Keratinocyte (primary cell): ENCODE measurements at regions not wholly inside any gene's neighbourhood (a gene's known extent, or its start where the extent isn't known, plus 50 kb on each side); places are given as distances from the start of the nearest gene placed in this dataset.

ENCODE experiments used
- DNase-seq: peaks from one replicate; pipeline ENCODE4 v3.0.0-alpha.2; 2011; ENCODE audit warnings: low read depth, missing footprints, low spot score
- FAIRE-seq: peaks from 2 replicates; lab custom pipeline; 2011; peaks lifted over from hg19 to GRCh38; lab: Jason Lieb, UNC
- H2AFZ ChIP-seq: 2 replicates; pipeline ENCODE4 v1.6.0; 2012; ENCODE audit warnings: low read length, control low read depth, inconsistent platforms; ENCODE audit not compliant: control insufficient read depth
- H3K27ac ChIP-seq: 2 replicates; pipeline ENCODE4 v1.5.1; 2011; ENCODE audit warnings: low read length; ENCODE audit not compliant: control insufficient read depth, insufficient read depth
- H3K27me3 ChIP-seq: 3 replicates; pipeline ENCODE4 v1.6.0; 2011; ENCODE audit warnings: low read length; ENCODE audit not compliant: control insufficient read depth, insufficient read depth; ENCODE audit errors: extremely low read depth
- H3K36me3 ChIP-seq, 2 experiments: 2 replicates in 1 of 2; 3 replicates in 1 of 2; pipeline ENCODE4 v1.5.1; 2011; ENCODE audit warnings: low read length in 2 of 2, mild to moderate bottlenecking in 1 of 2; ENCODE audit not compliant: control insufficient read depth in 2 of 2, insufficient read depth in 2 of 2; ENCODE audit errors: extremely low read depth in 1 of 2
- H3K4me1 ChIP-seq: 3 replicates; pipeline ENCODE4 v1.5.1; 2011; ENCODE audit warnings: low read length; ENCODE audit not compliant: control insufficient read depth, insufficient read depth; ENCODE audit errors: extremely low read depth
- H3K4me2 ChIP-seq: 3 replicates; pipeline ENCODE4 v1.6.0; 2011; ENCODE audit warnings: low read depth, low read length; ENCODE audit not compliant: control insufficient read depth, insufficient read depth; ENCODE audit errors: extremely low read depth
- H3K4me3 ChIP-seq, 3 experiments: fragments of 200-600 bp in 1 of 3; sonication (generic) in 1 of 3; 2 replicates in 2 of 3; 3 replicates in 1 of 3; pipeline ENCODE4 v1.5.1; 2011 to 2016; ENCODE audit warnings: low read length in 3 of 3, mild to moderate bottlenecking in 3 of 3, control low read depth in 2 of 3, inconsistent platforms in 1 of 3, low read depth in 1 of 3, mixed read lengths in 1 of 3, mixed run types in 1 of 3, moderate library complexity in 1 of 3; ENCODE audit not compliant: control insufficient read depth in 2 of 3, insufficient read depth in 2 of 3; ENCODE audit errors: extremely low read depth in 1 of 3
- H3K79me2 ChIP-seq: 2 replicates; pipeline ENCODE4 v1.6.0; 2012; ENCODE audit warnings: low read length; ENCODE audit not compliant: control insufficient read depth, insufficient read depth
- H3K9ac ChIP-seq: 3 replicates; pipeline ENCODE4 v1.6.0; 2011; ENCODE audit warnings: low read length; ENCODE audit not compliant: control insufficient read depth, insufficient read depth; ENCODE audit errors: extremely low read depth
- H3K9me1 ChIP-seq: 3 replicates; pipeline ENCODE4 v1.6.0; 2011; ENCODE audit warnings: low read length; ENCODE audit not compliant: control insufficient read depth, insufficient read depth; ENCODE audit errors: extremely low read depth
- H3K9me3 ChIP-seq: 2 replicates; pipeline ENCODE4 v1.5.1; 2012; ENCODE audit warnings: low read depth, low read length; ENCODE audit not compliant: control insufficient read depth
- H4K20me1 ChIP-seq: 3 replicates; pipeline ENCODE4 v1.6.0; 2011; ENCODE audit warnings: low read length; ENCODE audit not compliant: control insufficient read depth, insufficient read depth; ENCODE audit errors: extremely low read depth
- EZH2 ChIP-seq: IDR thresholded peaks from one replicate; pipeline ENCODE4 v1.6.1; 2012; ENCODE audit warnings: inconsistent platforms, mild to moderate bottlenecking, low read length, moderate library complexity
- dilution Hi-C: fragments of 300-500 bp; cut with MboI; formaldehyde crosslinking; loops from one replicate; pipeline ENCODE4 v1.7.0; 2020; ENCODE audit warnings: low sequenced_read_pairs; ENCODE audit not compliant: extremely low pct_ligation_motif_present
- TF ChIP-seq, protein P1 (sequence below), 3 experiments: IDR thresholded peaks in 1 of 3; conservative IDR thresholded peaks in 1 of 3; optimal IDR thresholded peaks in 1 of 3; 2 replicates in 2 of 3; 3 replicates in 1 of 3; pipeline versions ENCODE3 to v1.5.1; 2011; ENCODE audit warnings: low read length in 3 of 3, mild to moderate bottlenecking in 3 of 3, moderate library complexity in 2 of 3, control low read depth in 1 of 3, inconsistent platforms in 1 of 3; ENCODE audit not compliant: insufficient read depth in 2 of 3; ENCODE audit errors: extremely low read depth in 1 of 3

DNA sequence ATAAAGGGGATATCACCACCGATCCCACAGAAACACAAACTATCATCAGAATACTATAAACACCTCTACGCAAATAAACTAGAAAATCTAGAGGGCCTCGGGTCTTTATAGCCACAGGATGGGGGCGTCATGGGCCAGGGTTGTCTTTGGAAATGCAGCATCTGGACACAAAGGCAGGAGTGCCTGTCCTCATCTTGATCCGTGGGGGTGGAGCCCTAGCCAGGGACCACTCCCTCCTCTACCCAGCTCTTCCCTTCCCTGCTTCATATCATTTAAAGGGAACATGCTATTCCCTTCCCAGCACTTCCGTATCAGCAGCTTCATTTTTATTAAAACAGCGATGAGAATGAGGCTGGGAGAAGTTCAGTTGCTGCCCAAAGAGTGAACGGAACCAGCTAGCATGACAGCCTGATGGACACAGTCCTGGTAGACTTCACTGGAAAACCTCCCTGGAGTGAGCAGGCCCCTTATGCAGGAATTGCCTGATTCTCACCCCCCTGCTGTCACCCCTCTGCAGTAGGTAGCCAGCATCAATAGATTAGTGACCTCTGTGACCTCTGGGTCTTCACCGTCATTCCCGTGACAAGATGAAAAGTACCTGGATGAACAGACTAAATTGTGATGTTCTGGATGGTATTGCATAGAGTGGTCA is 251.4 kb upstream of the RGS6 start:
- H3K79me2 ChIP-seq: no peaks in the 10 kb centered on the region
- DNase-seq: no peak
- H3K9me3 ChIP-seq: no peaks in the 10 kb centered on the region
- dilution Hi-C loops: no loop called here
- H3K27ac ChIP-seq: no peak overlapping the region
- peaks cover 0 to 13% of the 10 kb centered on the region in 2 experiments for H3K36me3 ChIP-seq
- H3K4me2 ChIP-seq: no peak overlapping the region
- no peaks in the 10 kb centered on the region for H3K27me3 ChIP-seq
- no peak overlapping the region for H3K9ac ChIP-seq
- no peak for FAIRE-seq
- no peaks in the 10 kb centered on the region for H4K20me1 ChIP-seq
- no peaks in the 10 kb centered on the region for H3K9me1 ChIP-seq
- TF ChIP-seq EZH2: no peak
- TF ChIP-seq, protein P1, sequence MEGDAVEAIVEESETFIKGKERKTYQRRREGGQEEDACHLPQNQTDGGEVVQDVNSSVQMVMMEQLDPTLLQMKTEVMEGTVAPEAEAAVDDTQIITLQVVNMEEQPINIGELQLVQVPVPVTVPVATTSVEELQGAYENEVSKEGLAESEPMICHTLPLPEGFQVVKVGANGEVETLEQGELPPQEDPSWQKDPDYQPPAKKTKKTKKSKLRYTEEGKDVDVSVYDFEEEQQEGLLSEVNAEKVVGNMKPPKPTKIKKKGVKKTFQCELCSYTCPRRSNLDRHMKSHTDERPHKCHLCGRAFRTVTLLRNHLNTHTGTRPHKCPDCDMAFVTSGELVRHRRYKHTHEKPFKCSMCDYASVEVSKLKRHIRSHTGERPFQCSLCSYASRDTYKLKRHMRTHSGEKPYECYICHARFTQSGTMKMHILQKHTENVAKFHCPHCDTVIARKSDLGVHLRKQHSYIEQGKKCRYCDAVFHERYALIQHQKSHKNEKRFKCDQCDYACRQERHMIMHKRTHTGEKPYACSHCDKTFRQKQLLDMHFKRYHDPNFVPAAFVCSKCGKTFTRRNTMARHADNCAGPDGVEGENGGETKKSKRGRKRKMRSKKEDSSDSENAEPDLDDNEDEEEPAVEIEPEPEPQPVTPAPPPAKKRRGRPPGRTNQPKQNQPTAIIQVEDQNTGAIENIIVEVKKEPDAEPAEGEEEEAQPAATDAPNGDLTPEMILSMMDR (optimal IDR thresholded peaks at IDR 0.05 in 1 of 3, IDR thresholded peaks at IDR 0.05 in 1 of 3, conservative IDR thresholded peaks at IDR 0.05 in 1 of 3; ENCODE audit: extremely low read depth in 1 of 3, insufficient read depth in 2 of 3, low read length in 3 of 3): no peak
- no peak overlapping the region for H2AFZ ChIP-seq
- H3K4me3 ChIP-seq: no peak overlapping the region
- no peaks in the 10 kb centered on the region for H3K4me1 ChIP-seq

DNA sequence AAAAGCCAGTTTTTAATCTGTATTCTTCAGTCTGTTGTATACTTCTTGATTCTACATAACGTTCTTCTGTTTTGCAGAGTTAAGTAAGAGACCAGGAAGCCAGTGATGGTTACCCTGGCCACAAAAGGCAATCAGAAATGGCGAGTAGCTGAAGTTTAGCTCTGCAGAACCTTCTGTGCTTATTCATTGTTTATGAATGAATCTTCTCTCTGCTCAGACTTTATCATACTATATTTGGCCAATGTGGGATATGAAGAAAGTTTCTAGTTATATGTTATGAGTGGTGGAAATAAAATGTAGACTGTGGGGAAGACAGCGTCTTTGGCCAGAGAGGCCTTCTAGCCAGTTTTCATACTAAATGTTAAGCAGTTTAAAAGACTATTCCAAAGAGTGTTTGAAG is 249.9 kb upstream of the RGS6 start:
- H3K4me2 ChIP-seq: no peak overlapping the region
- dilution Hi-C loops: no loop called here

More for the DNA sequence above, 249.9 kb upstream of the RGS6 start:
- no peak for FAIRE-seq
- no peak overlapping the region for H3K4me3 ChIP-seq
- TF ChIP-seq, protein P1 (optimal IDR thresholded peaks at IDR 0.05 in 1 of 3, IDR thresholded peaks at IDR 0.05 in 1 of 3, conservative IDR thresholded peaks at IDR 0.05 in 1 of 3; ENCODE audit: extremely low read depth in 1 of 3, insufficient read depth in 2 of 3, low read length in 3 of 3): no peak
- TF ChIP-seq EZH2: no peak
- no peak overlapping the region for H3K9ac ChIP-seq
- H3K27me3 ChIP-seq: no peaks in the 10 kb centered on the region
- no peaks in the 10 kb centered on the region for H3K79me2 ChIP-seq
- no peak overlapping the region for H2AFZ ChIP-seq
- no peaks in the 10 kb centered on the region for H3K9me1 ChIP-seq
- no peak overlapping the region for H3K27ac ChIP-seq
- no peaks in the 10 kb centered on the region for H3K9me3 ChIP-seq
- no peaks in the 10 kb centered on the region for H3K4me1 ChIP-seq
- no peaks in the 10 kb centered on the region for H4K20me1 ChIP-seq
- peaks cover 0 to 13% of the 10 kb centered on the region in 2 experiments for H3K36me3 ChIP-seq
- no peak for DNase-seq
